ENCODE measurements at regions not wholly inside any gene's neighbourhood (a gene's known extent, or its start where the extent isn't known, plus 50 kb on each side); places are given as distances from the start of the nearest gene placed in this dataset.

DNA sequence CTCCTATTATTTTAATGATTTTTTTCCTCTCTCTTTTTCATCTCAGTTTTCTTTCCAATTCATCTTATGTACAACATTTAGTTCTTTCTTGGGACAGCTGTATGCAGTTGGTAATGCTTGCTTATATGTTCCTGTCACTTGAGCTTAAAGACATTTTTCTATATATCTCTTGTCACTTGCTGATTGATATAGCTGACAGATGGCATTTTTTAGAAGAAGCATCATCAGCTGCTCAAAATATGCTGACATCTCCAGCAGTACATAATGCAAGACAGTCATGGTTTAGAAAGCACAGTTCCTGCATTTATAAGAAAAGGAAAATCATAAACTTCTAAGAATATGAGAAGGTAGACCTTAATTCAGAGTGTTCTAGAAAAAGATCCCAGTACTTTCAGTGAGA is 56.5 kb downstream of the DCAF8L1 start:
- FAIRE-seq (no peak), DNase-seq (ENCODE audit: low spot score) (no peak)

DNA sequence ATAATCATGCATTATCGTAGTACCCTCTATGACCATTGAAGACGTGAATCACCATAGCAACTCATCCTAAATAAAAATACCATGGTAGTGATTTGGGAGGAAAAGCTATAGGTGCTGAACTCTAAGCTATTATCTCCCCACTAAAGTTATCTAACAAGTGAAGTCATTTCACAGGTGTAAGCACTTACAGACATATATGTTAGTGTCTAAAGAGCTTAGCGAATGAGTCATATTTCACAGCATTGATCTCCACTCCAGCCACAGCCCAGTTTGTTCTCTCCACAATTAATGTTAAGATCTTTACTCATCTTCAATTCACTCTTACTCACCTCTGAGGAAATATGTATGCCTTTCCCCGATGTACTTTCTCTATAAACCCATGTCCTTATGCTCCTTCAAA is 57.0 kb downstream of the DCAF8L1 start:
- DNase-seq (ENCODE audit: low spot score) = no peak

DNA sequence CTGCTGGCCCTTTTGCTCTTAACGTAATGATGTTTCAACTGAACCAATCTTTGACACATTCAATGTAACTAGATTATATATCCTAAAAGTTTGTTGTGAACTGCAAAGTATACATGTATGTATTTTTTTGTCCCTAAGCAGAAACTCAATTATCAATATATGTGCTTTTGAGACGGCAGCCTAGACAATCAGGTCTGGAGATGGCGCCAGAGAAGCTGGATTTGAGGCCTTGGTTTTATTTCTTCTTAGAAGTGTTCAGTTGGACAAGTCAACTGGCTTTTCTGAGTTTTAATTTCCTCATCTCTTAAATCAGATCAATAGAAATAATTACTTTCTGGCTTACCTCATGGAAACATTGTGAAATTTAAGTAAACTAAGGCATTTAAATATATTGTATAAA is 62.5 kb downstream of the DCAF8L1 start:
- no peak for DNase-seq (ENCODE audit: low spot score)
- no peak for FAIRE-seq

More for the DNA sequence above, 57.0 kb downstream of the DCAF8L1 start:
- no peak for FAIRE-seq

DNA sequence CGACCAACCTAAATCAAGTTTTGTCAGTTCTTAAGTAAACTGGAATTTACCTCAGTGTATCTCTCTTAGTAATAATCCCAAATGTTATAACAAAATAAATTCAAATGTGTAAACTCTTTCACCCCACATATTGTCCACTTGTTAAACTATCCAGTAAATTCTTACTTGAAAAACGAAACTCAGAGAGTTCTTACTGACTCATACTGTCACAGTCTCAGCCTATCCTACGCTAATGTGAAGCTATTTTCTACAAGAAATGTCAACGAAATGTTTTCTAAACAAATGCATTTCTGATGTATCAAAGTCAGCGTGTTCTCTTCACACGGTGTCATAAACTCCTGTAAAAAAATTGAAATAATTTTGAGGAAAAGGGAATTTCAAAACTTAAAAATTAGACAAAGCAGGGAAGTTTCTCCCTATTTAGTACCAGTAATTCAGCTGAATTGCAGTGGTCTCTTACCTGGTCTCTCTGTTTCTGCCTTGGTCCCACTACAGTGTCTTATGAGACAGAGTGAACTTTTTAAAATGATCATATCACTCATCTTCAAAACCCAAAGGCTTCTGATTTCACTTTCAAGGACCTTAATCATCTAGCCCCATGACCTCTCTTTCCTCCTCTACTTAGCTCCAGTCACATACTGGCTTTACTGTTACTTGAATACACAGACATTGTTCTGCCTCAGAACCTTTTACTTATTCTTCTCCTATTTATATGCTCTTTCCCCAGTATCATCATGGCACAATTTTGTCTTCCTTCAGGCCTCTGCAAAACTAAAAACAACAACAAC is 63.3 kb downstream of the DCAF8L1 start:
- FAIRE-seq (no peak), DNase-seq (ENCODE audit: low spot score) (no peak)

DNA sequence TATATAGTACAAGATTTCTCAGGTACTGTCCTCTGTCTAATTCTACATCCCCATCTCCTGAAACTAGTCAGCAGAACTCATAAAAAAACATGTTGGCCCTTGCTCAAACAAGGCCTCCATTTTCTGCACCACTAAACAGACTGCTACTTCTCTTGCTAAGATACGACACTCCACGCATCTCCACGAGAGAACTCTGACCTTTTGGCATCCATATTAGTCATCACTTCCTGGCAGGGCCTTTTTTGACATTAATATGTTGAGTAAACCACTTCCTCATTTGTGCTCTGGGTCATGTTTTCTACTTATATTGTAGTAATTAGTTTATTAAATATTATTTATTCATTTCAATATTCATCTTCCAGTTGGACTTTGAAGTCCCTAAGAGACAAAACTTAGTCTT is 65.6 kb downstream of the DCAF8L1 start:
- FAIRE-seq (no peak), DNase-seq (ENCODE audit: low spot score) (no peak)

DNA sequence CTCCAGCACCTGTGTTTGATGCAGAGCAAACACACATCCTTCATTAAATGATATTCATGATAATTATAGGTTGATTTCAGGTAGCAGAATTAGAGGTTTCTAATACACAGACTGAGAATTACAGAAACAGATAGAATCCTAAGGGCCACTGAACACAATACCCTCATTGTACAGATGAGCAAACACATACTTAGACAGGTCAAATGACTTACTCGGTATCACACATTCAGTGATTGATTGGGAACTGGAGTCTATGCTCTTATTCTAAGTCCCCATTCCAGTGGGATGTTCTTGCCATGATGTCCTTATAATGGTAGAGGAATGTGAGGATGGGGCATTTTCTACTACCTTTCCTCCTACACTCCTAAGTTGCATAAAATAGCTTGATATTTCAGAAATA is 70.8 kb downstream of the DCAF8L1 start:
- no peak for FAIRE-seq

DNA sequence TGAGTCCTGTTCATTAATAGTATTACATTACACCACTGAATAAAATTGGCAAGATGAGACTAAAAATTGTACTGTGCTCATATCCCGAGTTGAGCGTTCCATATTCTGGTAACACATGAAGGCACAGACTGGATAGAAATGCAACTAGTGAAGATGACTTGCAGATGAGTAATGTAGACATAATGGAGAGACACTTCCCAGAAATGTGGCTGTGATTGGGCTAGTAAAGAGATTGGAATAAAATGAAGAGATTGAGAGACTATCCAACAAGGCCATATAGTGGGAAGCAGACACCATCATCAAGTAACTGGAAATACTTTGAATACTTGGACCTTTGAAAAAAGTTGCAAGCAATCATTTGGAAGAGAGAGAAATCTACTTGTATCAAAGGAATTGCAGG is 77.3 kb downstream of the DCAF8L1 start:
- DNase-seq (ENCODE audit: low spot score) = peak; percentile 37
- peak; percentile 57 for FAIRE-seq

More for the DNA sequence above, 70.8 kb downstream of the DCAF8L1 start:
- no peak for DNase-seq (ENCODE audit: low spot score)

DNA sequence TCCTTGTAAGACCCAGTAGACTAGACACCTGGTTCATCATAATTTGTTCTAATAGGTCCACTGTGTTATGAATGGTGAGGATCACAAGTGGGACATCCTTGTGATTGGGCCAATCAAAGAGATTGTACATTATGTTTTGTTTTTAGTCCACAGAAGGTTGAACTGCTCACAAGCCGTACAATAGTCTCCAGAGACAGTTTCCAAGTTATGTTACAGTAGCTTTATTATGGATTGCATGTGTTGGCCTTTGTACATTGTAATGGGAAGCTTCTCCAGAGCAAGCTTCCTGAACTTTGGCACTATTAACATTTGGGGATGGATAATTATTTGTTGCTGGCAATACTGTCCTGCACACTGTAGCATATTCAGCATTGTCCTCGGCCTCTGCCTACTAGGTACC is 86.1 kb downstream of the MAGEB10 start:
- FAIRE-seq = no peak
- DNase-seq (ENCODE audit: low spot score) = no peak

DNA sequence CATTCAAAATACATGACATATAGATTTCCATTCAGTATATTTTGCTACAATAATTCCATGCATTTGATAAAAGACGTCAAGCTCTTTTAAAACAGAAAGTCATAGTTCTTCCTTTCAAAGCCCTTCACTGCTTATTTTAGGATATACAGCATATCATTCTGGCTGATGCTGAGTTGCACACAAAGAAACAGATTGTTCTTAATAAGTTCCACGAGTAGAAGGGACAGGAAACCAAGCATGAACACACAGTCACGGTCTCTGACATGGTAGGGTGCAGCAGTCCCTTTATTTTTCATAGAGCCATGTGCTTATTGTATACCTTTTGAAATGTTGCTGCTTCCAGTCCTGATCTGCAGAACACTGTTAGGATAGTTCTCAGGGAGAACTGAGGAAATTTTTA is 85.4 kb downstream of the MAGEB10 start:
- FAIRE-seq (no peak), DNase-seq (ENCODE audit: low spot score) (no peak)

DNA sequence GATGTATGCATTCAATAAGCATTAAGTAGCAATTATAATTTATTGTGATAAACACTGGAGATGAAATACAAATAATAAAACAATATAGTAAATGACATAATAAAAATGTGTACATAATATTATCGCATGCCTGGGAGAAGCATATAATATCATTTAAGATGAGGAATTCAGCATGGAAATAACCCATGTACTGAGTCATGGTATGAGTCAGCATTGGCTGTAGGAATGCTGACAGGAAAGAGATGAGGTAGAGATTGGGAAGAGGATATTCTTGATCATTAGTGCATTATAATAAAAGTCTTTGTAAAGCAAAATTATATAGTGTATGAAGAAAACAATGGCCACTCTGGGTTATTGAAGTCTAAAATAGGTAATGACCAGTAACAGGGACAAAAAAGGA is 82.8 kb downstream of the MAGEB10 start:
- DNase-seq (ENCODE audit: low spot score) (peak; percentile 49), FAIRE-seq (peak; percentile 95)

DNA sequence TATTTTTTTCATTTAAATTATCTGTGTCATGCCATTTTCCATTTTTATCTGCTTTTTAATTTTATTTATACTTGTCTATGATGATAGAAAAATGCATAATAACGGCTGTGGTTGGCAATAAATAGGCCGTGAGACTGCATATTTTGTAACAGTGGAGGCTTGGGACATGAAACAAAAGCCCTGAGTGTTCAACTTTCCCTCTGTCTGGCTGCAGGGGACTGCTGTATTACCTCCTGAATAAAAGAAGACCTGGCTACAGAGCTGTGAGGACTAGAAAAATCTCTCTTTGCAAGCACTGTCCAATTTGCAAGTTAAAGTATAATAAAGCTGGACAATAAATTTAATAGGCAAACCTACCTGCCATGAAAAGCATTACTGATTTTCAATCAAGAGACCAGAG is 82.1 kb downstream of the MAGEB10 start:
- no peak for FAIRE-seq
- no peak for DNase-seq (ENCODE audit: low spot score)

DNA sequence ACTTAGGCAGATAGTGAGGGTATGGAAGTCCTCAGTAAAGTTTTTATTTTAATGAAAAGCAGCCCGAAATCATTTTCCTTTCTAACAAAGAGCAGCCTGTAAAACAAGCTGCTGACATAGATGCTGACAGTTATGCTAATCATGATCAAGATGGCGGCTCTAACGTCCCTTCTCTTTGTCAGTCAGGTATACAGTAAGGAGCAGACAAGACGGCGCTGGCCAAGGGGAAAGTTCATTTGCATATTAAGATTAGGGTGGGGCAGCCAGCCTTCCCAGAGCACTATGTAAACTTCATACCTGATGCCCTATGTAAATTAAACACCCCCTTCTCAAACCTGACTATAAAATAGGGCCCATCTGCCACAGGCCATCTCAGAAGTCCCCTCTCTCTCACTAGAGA is 76.9 kb downstream of the MAGEB10 start:
- FAIRE-seq = no peak
- no peak for DNase-seq (ENCODE audit: low spot score)

DNA sequence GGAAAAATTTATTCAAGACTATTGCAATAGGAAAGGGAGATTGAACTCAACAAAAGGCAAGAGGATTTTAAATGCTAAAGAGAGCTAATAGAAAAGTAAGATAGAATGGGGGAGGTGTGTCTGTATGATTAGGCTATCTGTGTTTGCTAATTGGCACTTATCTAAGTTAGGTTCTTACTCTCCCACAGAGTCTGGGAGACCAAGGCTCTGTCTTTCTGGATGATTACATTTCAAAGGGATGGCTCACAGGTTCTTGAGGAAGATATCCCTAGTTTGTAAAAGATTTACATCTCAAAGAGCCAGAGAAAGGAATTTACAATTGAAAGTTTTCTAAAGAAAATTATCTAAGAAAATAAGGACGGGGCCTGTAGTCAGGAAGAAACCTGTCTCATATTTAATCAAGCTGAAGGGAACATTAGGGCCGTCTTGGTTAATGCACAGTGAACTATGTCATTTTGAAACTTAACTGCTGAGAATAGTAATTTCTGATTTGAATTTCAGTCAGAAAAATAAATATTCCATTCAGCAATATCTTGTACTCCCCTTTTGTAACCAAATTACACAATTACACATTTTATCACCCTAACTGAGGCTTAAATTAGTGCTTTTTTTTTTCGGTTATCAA is 75.8 kb downstream of the MAGEB10 start:
- no peak for FAIRE-seq
- no peak for DNase-seq (ENCODE audit: low spot score)

DNA sequence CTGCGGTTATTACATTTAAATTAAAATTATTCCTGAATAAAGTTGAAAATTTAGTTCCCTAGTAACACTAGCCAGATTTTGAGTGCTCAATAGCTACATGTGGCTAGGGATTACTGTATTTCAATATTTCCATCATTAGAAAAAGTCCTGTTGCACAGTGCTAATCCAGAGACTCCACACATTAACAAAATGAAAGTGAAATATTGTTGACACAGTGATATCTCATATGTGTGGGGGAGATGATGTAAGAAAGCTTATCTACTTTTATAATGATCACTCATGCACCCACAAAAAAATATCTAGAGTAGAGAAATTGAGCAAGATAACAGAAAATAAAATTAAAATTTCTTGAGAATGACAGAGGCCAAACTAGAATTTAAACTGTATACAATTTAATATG is 74.9 kb downstream of the MAGEB10 start:
- DNase-seq (ENCODE audit: low spot score) (no peak), FAIRE-seq (no peak)

DNA sequence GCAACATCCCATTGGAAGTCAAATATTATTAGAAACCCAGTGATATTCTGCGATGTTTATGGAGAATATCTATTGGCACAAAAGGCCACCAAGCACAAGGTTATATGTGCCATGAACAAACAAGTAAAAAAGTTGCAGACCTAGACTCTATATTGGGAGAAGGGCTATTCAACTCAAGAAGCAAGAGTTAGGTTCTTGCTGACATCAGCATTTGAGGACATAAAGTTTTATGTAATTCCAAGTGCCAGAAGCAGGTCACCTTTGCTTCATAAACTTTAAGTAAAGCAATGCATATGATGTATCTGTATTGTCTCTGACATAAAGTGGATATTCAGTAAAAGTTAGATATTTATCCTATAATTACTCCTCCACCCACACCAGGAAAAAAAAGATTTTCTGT is 71.1 kb downstream of the MAGEB10 start:
- no peak for FAIRE-seq
- DNase-seq (ENCODE audit: low spot score) = no peak
